GM18907 (cell line): ENCODE measurements at regions not wholly inside any gene's neighbourhood (a gene's known extent, or its start where the extent isn't known, plus 50 kb on each side); places are given as distances from the start of the nearest gene placed in this dataset.
"Not testable (repeated sequence)": the region's sequence is repeated elsewhere in the genome, so short reads cannot be mapped to it uniquely, and the experiment has no call there.

ENCODE experiments used
- ATAC-seq: cut with Tn5 transposase; IDR thresholded peaks from one replicate; pipeline ENCODE4 v1.9.1; 2021; ENCODE audit warnings: mild to moderate bottlenecking, moderate library complexity; ENCODE audit not compliant: unreplicated experiment

GRCh38 chr13:99792079-99792921 lies 179.3 kb downstream of the ZIC5 start:
- ATAC-seq: no peak

GRCh38 chr13:99782669-99783068 lies 188.9 kb downstream of the ZIC5 start:
- ATAC-seq: no peak

- ATAC-seq: no peak
Measured at GRCh38 chr13:99778500-99778899, 193.1 kb downstream of the ZIC5 start.

GRCh38 chr13:99777873-99778272 lies 193.7 kb downstream of the ZIC5 start:
- no peak for ATAC-seq

- ATAC-seq: no peak
Measured at GRCh38 chr13:99774644-99775043, 196.9 kb downstream of the ZIC5 start.

- no peak for ATAC-seq
Measured at GRCh38 chr13:99768986-99769385, 202.6 kb downstream of the ZIC5 start.

GRCh38 chr13:99766641-99767045 lies 204.9 kb downstream of the ZIC5 start:
- ATAC-seq: no peak

GRCh38 chr13:99765869-99766268 lies 205.7 kb downstream of the ZIC5 start:
- no peak for ATAC-seq

- no peak for ATAC-seq
Measured at GRCh38 chr13:99760456-99760855, 211.1 kb downstream of the ZIC5 start.

GRCh38 chr13:99759163-99759552 lies 212.4 kb downstream of the ZIC5 start:
- ATAC-seq: no peak

GRCh38 chr13:99758460-99759162 lies 213.0 kb downstream of the ZIC5 start:
- no peak for ATAC-seq

GRCh38 chr13:99757756-99758459 lies 213.7 kb downstream of the ZIC5 start:
- no peak for ATAC-seq

- no peak for ATAC-seq
Measured at GRCh38 chr13:99756281-99756680, 215.3 kb downstream of the ZIC5 start.

GRCh38 chr13:99754750-99755149 lies 216.8 kb downstream of the ZIC5 start:
- ATAC-seq: not testable (repeated sequence)

- no peak for ATAC-seq
Measured at GRCh38 chr13:99752373-99752772, 219.2 kb downstream of the ZIC5 start.

GRCh38 chr13:99751517-99752199 lies 219.9 kb downstream of the ZIC5 start:
- ATAC-seq: no peak

- no peak for ATAC-seq
Measured at GRCh38 chr13:99750951-99751350, 220.6 kb downstream of the ZIC5 start.

GRCh38 chr13:99749271-99750019 lies 222.1 kb downstream of the ZIC5 start:
- no peak for ATAC-seq

- no peak for ATAC-seq
Measured at GRCh38 chr13:99747403-99747710, 224.2 kb downstream of the ZIC5 start.

GRCh38 chr13:99746637-99747402 lies 224.7 kb downstream of the ZIC5 start:
- ATAC-seq: no peak
